ENCODE measurements at regions not wholly inside any gene's neighbourhood (a gene's known extent, or its start where the extent isn't known, plus 50 kb on each side); places are given as distances from the start of the nearest gene placed in this dataset.

GRCh38 chr6:104642871-104643270 lies 216.8 kb downstream of the HACE1 start:
- CTCF ChIA-PET (ENCODE audit: low intra/inter-chr PET ratio, low total read pairs) = no interaction called here
- DNase-seq (ENCODE audit: low spot score) = no peak
- BruUV-seq (replicated peaks) = no TSS peak
- Histone ChIP-seq H3K4me2 (ENCODE audit: low read depth, low read length) (no peak overlapping the region), H3K27me3 (ENCODE audit: control insufficient read depth in 1 of 2, insufficient read depth in 2 of 2, low read length in 2 of 2) (no peaks in the 10 kb centered on the region), H3K79me2 (ENCODE audit: insufficient read depth, low read length) (no peaks in the 10 kb centered on the region), H4K20me1 (ENCODE audit: insufficient read depth, low read length) (no peaks in the 10 kb centered on the region), H2AFZ (ENCODE audit: low read length) (no peak overlapping the region), H3K27ac (ENCODE audit: extremely low read length, insufficient read depth, low read length) (no peak overlapping the region), H3K9ac (ENCODE audit: insufficient read depth, low read depth, low read length) (no peak overlapping the region), H3K4me3 (replicated peaks in 1 of 3; ENCODE audit: insufficient read depth in 1 of 3, low read depth in 2 of 3, low read length in 3 of 3) (no peak overlapping the region), H3K9me3 (ENCODE audit: low read length) (no peaks in the 10 kb centered on the region), H3K4me1 (ENCODE audit: insufficient read depth, low read length) (no peaks in the 10 kb centered on the region), H3K36me3 (replicated peaks in 1 of 2; ENCODE audit: control insufficient read depth in 1 of 2, insufficient read depth in 2 of 2, low read length in 2 of 2) (no peaks in the 10 kb centered on the region)
- 0% methylated on average over 2 of the region's 2 CpGs for WGBS (ENCODE audit: low lambda C conversion rate)
- no peak for FAIRE-seq
- POLR2A ChIA-PET = no interaction called here
- TF ChIP-seq NFYB (CRISPR knock-in tag; IDR thresholded peaks at IDR 0.05) = no peak
- no peak for TF ChIP-seq SMAD3 (CRISPR knock-in tag; IDR thresholded peaks at IDR 0.05)
- no peak for TF ChIP-seq FOXO1 (CRISPR knock-in tag; IDR thresholded peaks at IDR 0.05)
- no peak for TF ChIP-seq ZNF430 (CRISPR knock-in tag; IDR thresholded peaks at IDR 0.05)
- TF ChIP-seq ZZZ3 (CRISPR knock-in tag; IDR thresholded peaks at IDR 0.05; ENCODE audit: borderline replicate concordance) = no peak
- TF ChIP-seq, protein P1, sequence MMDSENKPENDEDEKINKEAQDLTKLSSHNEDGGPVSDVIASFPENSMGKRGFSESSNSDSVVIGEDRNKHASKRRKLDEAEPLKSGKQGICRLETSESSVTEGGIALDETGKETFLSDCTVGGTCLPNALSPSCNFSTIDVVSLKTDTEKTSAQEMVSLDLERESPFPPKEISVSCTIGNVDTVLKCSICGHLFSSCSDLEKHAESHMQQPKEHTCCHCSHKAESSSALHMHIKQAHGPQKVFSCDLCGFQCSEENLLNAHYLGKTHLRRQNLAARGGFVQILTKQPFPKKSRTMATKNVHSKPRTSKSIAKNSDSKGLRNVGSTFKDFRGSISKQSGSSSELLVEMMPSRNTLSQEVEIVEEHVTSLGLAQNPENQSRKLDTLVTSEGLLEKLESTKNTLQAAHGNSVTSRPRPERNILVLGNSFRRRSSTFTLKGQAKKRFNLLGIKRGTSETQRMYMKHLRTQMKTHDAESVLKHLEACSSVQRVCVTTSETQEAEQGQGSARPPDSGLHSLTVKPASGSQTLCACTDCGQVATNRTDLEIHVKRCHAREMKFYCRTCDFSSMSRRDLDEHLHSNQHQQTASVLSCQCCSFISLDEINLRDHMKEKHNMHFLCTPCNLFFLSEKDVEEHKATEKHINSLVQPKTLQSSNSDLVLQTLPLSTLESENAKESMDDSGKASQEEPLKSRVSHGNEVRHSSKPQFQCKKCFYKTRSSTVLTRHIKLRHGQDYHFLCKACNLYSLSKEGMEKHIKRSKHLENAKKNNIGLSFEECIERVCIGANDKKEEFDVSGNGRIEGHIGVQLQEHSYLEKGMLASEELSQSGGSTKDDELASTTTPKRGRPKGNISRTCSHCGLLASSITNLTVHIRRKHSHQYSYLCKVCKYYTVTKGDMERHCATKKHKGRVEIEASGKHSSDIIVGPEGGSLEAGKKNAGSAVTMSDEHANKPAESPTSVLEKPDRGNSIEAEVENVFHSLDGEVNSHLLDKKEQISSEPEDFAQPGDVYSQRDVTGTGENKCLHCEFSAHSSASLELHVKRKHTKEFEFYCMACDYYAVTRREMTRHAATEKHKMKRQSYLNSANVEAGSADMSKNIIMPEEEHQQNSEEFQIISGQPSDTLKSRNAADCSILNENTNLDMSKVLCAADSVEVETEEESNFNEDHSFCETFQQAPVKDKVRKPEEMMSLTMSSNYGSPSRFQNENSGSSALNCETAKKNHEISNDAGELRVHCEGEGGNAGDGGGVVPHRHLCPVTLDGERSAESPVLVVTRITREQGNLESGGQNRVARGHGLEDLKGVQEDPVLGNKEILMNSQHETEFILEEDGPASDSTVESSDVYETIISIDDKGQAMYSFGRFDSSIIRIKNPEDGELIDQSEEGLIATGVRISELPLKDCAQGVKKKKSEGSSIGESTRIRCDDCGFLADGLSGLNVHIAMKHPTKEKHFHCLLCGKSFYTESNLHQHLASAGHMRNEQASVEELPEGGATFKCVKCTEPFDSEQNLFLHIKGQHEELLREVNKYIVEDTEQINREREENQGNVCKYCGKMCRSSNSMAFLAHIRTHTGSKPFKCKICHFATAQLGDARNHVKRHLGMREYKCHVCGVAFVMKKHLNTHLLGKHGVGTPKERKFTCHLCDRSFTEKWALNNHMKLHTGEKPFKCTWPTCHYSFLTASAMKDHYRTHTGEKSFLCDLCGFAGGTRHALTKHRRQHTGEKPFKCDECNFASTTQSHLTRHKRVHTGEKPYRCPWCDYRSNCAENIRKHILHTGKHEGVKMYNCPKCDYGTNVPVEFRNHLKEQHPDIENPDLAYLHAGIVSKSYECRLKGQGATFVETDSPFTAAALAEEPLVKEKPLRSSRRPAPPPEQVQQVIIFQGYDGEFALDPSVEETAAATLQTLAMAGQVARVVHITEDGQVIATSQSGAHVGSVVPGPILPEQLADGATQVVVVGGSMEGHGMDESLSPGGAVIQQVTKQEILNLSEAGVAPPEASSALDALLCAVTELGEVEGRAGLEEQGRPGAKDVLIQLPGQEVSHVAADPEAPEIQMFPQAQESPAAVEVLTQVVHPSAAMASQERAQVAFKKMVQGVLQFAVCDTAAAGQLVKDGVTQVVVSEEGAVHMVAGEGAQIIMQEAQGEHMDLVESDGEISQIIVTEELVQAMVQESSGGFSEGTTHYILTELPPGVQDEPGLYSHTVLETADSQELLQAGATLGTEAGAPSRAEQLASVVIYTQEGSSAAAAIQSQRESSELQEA (CRISPR knock-in tag; IDR thresholded peaks at IDR 0.05; ENCODE audit: not compliant biosample characterization) = no peak
- intact Hi-C loops (cut with micrococcal nuclease; ENCODE audit: unreplicated experiment) (no loop called here), in situ Hi-C loops (cut with HindIII; ENCODE audit: extremely low pct_ligation_motif_present, low pct_unique_long_range_greater_than_20kb) (no loop called here)
- ATAC-seq = no peak

Measured in HepG2 (cell line).